Right atrium auricular region (tissue), 2 donors: ENCODE measurements at regions not wholly inside any gene's neighbourhood (a gene's known extent, or its start where the extent isn't known, plus 50 kb on each side); places are given as distances from the start of the nearest gene placed in this dataset.
A peak's percentile ranks its signal among the peaks of the same experiment; 100 is the strongest.
"Not testable (repeated sequence)": the region's sequence is repeated elsewhere in the genome, so short reads cannot be mapped to it uniquely, and the experiment has no call there.

Experiments used
- DNase-seq: peaks from one replicate; pipeline ENCODE4 v3.0.0-alpha.2; 2019; ENCODE audit warnings: low spot score
- H3K27ac ChIP-seq, 2 donors: fragments of 200-600 bp; sonication (generic); 1 replicate in 1 of 2; 2 replicates in 1 of 2; pipeline ENCODE4 v1.5.1; 2016 to 2019
- H3K27me3 ChIP-seq, 2 donors: fragments of 200-600 bp; sonication (generic); one replicate each; pipeline versions ENCODE4 v1.5.1 to v1.6.0; 2017 to 2019
- H3K36me3 ChIP-seq: fragments of 200-600 bp; sonication (generic); one replicate; pipeline ENCODE4 v1.5.1; 2016
- H3K4me1 ChIP-seq, 2 donors: fragments of 200-600 bp; sonication (generic); one replicate each; pipeline versions ENCODE4 v1.5.1 to v1.6.0; 2017 to 2019
- H3K4me3 ChIP-seq, 2 donors: fragments of 200-600 bp; sonication (generic); 1 replicate in 1 of 2; 2 replicates in 1 of 2; pipeline ENCODE4 v1.5.1; 2017 to 2019; ENCODE audit warnings: mild to moderate bottlenecking in 1 of 2, moderate library complexity in 1 of 2
- H3K9me3 ChIP-seq, 2 donors: fragments of 200-600 bp; sonication (generic); one replicate each; pipeline ENCODE4 v1.5.1; 2019
- TF ChIP-seq, protein P1 (sequence below), 2 donors: fragments of 200-600 bp; sonication (generic); IDR thresholded peaks; one replicate each; pipeline ENCODE4 v1.5.1; 2019; ENCODE audit warnings: antibody characterized with exemption in 2 of 2

GRCh38 chr4:67394879-67395278 lies 150.4 kb downstream of the CENPC start:
- no peaks in the 10 kb centered on the region for H3K27me3 ChIP-seq
- no peak overlapping the region for H3K4me3 ChIP-seq
- no peak overlapping the region for H3K27ac ChIP-seq
- no peak for DNase-seq
- no peaks in the 10 kb centered on the region for H3K4me1 ChIP-seq
- H3K9me3 ChIP-seq = no peaks in the 10 kb centered on the region
- TF ChIP-seq, protein P1, sequence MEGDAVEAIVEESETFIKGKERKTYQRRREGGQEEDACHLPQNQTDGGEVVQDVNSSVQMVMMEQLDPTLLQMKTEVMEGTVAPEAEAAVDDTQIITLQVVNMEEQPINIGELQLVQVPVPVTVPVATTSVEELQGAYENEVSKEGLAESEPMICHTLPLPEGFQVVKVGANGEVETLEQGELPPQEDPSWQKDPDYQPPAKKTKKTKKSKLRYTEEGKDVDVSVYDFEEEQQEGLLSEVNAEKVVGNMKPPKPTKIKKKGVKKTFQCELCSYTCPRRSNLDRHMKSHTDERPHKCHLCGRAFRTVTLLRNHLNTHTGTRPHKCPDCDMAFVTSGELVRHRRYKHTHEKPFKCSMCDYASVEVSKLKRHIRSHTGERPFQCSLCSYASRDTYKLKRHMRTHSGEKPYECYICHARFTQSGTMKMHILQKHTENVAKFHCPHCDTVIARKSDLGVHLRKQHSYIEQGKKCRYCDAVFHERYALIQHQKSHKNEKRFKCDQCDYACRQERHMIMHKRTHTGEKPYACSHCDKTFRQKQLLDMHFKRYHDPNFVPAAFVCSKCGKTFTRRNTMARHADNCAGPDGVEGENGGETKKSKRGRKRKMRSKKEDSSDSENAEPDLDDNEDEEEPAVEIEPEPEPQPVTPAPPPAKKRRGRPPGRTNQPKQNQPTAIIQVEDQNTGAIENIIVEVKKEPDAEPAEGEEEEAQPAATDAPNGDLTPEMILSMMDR (IDR thresholded peaks at IDR 0.05) = no peak
- no peaks in the 10 kb centered on the region for H3K36me3 ChIP-seq

- no peaks in the 10 kb centered on the region for H3K9me3 ChIP-seq
- no peak for DNase-seq
- no peaks in the 10 kb centered on the region for H3K4me1 ChIP-seq
- no peaks in the 10 kb centered on the region for H3K36me3 ChIP-seq
- no peak overlapping the region for H3K27ac ChIP-seq
- H3K27me3 ChIP-seq = no peaks in the 10 kb centered on the region
- H3K4me3 ChIP-seq = no peak overlapping the region
- TF ChIP-seq, protein P1 (IDR thresholded peaks at IDR 0.05) = peak; percentile 74 to 86
Observed at GRCh38 chr4:67393699-67394281, 151.5 kb downstream of the CENPC start.

DNA sequence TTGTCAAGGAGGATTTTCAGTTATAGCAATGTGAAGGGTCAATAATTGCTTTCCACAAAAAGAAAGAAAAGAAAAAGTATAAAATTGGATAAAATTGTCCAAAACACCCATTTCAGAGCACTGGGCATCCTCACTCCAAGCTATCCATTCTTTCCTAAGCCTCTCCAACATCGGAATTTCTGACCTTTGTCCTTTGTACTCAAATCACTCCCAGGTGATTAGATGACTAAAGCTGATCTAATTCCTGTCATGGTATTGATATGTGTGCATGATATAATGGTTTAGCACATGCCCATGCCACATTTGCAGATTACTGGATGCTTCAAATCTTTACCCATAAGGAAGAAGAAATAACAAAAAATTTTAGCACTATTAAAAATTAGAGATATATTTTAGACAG lies 152.3 kb downstream of the CENPC start:
- Histone ChIP-seq H3K4me1 (no peaks in the 10 kb centered on the region), H3K36me3 (no peaks in the 10 kb centered on the region), H3K27ac (no peak overlapping the region), H3K27me3 (no peaks in the 10 kb centered on the region), H3K9me3 (no peaks in the 10 kb centered on the region), H3K4me3 (no peak overlapping the region)
- TF ChIP-seq, protein P1 (IDR thresholded peaks at IDR 0.05) = no peak
- DNase-seq = no peak

GRCh38 chr4:67381406-67381804 lies 163.9 kb downstream of the CENPC start:
- not testable (repeated sequence) for H3K27ac ChIP-seq, H3K4me1 ChIP-seq, H3K4me3 ChIP-seq, DNase-seq, H3K27me3 ChIP-seq, H3K9me3 ChIP-seq, H3K36me3 ChIP-seq

DNA sequence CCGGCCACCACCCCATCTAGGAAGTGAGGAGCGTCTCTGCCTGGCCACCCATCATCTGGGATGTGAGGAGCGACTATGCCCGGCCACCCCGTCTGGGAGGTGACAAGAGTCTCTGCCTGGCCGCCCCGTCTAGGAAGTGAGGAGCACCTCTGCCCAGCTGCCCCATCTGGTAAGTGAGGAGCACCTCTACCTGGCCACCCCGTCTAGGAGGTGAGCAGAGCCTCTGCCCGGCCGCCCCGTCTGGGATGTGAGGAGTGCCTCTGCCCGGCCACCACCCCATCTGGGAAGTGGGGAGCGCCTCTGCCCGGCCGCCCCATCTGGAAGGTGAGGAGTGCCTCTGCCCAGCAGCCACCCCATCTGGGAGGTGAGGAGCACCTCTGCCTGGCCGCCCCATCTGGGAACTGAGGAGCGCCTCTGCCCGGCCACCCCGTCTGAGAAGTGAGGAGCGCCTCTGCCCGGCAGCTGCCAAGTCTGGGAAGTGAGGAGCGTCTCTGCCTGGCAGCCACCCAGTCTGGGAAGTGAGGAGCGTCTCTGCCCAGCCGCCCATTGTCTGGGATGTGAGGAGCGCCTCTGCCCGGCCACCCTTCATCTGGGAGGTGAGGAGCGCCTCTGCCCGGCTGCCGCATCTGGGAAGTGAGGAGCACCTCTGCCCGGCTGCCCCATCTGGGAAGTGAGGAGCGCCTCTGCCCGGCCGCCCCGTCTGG lies 164.4 kb downstream of the CENPC start:
- H3K4me1 ChIP-seq, H3K9me3 ChIP-seq, H3K4me3 ChIP-seq, DNase-seq, H3K36me3 ChIP-seq, H3K27me3 ChIP-seq, H3K27ac ChIP-seq: not testable (repeated sequence)

GRCh38 chr4:67380154-67380553 lies 165.1 kb downstream of the CENPC start:
- no peaks in the 10 kb centered on the region for H3K36me3 ChIP-seq
- no peaks in the 10 kb centered on the region for H3K4me1 ChIP-seq
- H3K9me3 ChIP-seq = no peaks in the 10 kb centered on the region
- no peaks in the 10 kb centered on the region for H3K27me3 ChIP-seq
- no peak overlapping the region for H3K27ac ChIP-seq
- no peak overlapping the region for H3K4me3 ChIP-seq
- no peak for DNase-seq
- TF ChIP-seq, protein P1 (IDR thresholded peaks at IDR 0.05) = no peak

- DNase-seq = no peak
- H3K4me3 ChIP-seq = no peak overlapping the region
- TF ChIP-seq, protein P1 (IDR thresholded peaks at IDR 0.05) = no peak
- no peaks in the 10 kb centered on the region for H3K27me3 ChIP-seq
- H3K4me1 ChIP-seq = no peaks in the 10 kb centered on the region
- no peak overlapping the region for H3K27ac ChIP-seq
- no peaks in the 10 kb centered on the region for H3K36me3 ChIP-seq
- H3K9me3 ChIP-seq = no peaks in the 10 kb centered on the region
Observed at GRCh38 chr4:67375291-67375690, 170.0 kb downstream of the CENPC start.
